GM12874 (cell line): ENCODE measurements at regions not wholly inside any gene's neighbourhood (a gene's known extent, or its start where the extent isn't known, plus 50 kb on each side); places are given as distances from the start of the nearest gene placed in this dataset.

Experiments
- TF ChIP-seq, protein P1 (sequence below): IDR thresholded peaks from 2 replicates; pipeline ENCODE4 v1.5.1; 2011; ENCODE audit warnings: low read depth, mild to moderate bottlenecking, control low read depth, low read length, moderate library complexity; ENCODE audit not compliant: insufficient read depth

DNA sequence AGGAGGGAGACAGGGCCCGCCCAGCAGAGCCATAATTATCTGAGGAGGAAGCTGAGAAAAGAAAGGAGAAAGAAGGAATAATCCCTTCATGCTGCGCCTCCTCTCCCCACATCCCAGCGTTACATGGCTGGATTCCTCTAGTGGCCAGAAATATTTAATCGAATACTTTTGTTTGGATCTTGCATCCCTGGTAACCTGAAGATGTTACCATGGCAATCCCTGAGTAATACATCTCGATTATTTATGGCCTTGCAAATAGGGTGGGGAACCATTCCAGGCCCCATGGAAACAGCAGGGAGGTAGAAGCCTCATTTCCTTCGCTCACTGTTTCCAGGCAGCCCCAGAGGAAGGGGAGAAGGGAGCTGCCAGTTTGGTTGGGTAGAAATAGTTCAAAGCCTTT lies 357.7 kb downstream of the BUD13 start:
- TF ChIP-seq, protein P1, sequence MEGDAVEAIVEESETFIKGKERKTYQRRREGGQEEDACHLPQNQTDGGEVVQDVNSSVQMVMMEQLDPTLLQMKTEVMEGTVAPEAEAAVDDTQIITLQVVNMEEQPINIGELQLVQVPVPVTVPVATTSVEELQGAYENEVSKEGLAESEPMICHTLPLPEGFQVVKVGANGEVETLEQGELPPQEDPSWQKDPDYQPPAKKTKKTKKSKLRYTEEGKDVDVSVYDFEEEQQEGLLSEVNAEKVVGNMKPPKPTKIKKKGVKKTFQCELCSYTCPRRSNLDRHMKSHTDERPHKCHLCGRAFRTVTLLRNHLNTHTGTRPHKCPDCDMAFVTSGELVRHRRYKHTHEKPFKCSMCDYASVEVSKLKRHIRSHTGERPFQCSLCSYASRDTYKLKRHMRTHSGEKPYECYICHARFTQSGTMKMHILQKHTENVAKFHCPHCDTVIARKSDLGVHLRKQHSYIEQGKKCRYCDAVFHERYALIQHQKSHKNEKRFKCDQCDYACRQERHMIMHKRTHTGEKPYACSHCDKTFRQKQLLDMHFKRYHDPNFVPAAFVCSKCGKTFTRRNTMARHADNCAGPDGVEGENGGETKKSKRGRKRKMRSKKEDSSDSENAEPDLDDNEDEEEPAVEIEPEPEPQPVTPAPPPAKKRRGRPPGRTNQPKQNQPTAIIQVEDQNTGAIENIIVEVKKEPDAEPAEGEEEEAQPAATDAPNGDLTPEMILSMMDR, result no peak

DNA sequence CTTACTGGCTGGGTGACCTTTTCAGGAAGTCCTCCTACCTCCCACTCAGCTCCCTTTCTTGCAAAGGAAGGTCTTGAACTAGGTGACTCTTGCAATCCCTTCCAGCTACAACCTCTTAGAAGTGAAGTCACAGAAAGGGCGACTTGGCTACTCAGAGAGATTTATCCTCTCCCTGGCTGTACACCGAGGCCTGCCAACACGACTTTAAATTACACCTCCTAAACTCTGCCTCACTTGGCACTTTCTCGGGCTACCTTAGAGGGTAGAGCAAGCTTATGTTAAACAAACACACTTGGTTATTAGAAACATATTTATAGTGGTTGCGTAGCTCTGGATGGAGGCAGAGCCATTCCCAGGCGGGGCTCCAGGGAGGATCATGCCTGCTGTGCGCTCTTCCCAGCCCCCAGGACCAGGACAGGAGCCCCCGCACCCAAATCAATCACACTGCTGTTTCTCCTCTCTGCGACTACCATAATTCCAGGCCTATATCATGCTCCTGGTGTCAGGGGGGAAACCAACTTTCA lies 358.4 kb downstream of the BUD13 start:
- TF ChIP-seq, protein P1, result no peak

DNA sequence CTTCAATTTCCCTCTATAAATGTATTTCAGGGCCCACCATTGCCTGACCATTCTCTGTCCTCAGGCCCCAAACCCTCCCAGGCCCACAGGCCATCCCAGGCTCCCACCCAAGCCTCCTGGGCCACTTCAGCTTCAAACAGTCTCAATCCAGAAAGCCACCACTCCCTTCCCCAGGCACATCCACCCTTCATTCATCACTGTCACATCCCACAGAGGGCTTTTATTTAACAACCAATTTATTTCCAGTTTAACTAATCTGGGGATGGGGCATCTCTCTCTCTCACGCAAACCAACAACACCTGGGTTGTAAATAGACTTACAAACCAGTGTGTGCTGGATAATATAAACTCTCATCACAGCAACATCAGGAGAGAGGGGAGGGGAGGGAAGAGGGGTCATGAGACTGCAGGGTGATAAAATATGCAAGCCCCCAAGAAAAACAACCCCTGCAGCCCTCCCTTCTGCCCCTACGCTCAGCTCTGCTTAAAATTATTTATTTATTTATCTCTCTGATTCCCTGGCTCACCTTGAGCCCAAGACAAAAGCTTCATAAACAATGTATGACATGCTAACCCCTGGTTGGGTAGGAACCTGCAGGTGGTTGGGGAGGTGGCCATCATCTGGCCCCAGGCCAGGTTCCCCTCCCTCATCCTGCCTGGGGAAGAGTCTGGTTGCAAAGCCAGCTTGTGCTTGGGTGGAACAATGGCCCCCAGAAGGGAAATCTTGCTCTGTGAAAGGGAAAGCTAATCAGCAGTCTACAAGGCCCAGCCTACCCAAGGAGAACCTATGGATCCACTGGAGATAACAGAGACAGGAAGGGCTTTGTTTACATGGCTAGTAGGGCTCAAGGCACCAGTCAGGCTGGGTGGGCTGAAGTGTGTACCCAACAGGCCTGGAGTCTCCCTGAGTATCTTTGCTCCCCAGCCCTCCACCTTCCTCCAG lies 359.2 kb downstream of the BUD13 start:
- TF ChIP-seq, protein P1, result no peak

DNA sequence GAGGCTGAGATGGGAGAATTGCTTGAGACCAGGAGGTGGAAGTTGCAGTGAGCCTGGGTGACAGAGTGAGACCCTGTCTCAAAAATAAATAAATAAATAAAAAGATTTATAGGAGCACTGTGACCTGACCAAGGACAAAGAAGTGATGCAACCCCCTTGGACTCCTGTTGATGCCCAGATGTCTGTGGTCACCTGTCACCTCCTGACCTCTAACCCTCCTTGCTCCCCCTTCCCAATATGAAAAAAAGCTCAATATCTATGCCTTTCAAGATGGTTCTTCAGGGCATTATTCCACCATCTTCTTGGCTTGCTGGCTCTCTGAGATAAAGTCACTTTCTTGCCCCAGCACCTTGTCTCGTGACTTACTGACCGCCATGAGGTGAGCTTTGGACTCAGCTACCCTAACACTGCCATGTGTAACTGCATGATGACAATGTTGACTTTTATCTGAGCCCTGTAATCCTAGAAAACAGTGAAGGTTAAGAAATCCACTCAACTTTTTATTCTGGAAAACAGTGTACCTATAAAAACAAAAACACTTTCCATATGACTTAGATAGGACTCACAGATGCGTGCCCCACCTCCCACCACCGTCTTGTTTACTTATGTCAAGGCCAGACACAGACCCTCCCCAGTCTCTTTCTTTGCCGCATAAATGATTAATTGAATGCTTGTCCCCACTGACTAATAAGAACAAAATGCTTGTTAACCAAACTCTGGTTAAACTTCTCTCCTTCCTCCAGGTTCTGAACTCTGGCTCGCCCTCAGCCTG lies 360.5 kb downstream of the BUD13 start:
- TF ChIP-seq, protein P1, result no peak

DNA sequence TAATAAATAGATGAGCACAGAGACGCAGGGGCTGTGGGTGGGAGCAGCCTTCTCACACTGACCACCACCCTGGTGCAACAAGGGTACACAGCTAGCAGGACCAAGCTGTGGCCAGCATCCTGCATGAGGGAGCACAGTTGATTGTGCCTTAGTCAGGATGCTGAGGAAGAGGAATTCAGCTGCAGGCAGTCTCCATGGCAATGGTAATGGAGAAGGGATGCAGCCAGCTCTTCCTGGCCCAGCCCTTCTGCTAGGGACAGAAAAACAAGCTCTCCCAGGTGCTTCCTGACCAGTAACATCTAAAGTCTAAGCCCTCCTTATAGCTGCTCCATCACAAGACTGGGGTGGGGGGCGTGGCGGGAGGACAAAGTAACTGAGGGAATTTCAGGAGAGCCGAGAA lies 363.5 kb downstream of the BUD13 start:
- TF ChIP-seq, protein P1, result no peak

DNA sequence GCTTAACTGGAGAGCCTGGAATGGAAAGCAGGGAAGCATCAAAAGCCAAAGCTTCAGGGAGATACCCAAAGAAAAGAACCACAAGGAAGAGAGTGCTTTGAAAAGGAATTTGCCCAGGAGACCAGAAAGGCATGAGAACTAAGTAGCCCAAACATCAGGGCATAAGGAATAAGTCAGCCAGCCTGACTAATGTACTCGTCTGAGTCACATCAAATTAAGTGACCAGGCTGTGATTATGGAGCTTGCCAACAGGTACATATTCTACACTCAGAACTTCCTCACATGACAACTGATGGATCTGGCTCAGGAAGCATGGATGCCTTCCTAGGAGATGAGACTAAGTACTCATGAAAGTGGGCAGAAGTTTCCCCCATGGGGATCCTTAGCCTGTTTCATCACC lies 366.7 kb downstream of the BUD13 start:
- TF ChIP-seq, protein P1, result no peak

DNA sequence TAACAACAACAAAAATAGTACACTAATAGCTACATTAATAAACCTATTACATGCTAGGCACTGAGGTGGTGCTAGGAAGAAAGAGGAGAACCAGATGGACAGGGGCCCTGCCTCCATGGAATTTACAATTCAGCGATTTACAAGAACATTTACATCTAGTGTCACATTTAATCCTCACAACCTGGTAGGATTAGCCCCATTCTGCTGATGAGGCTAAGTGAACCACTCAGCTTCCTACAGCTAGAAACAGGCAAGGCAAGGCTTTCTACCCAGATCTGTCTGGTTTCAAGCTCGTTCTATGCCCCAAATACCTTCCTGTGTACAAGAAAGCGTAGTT lies 368.4 kb downstream of the BUD13 start:
- TF ChIP-seq, protein P1, result no peak
